Caco-2 (cell line): ENCODE measurements at regions not wholly inside any gene's neighbourhood (a gene's known extent, or its start where the extent isn't known, plus 50 kb on each side); places are given as distances from the start of the nearest gene placed in this dataset.

Experiments
- BruUV-seq: library from RNA; stranded (reverse); fragments of 400-500 nt; replicated peaks from 2 replicates; lab custom pipeline; 2021; lab: Mats Ljungman, UMichigan
- CTCF ChIA-PET: fragments of 300-600 bp; sonication (Branson Sonifier 250); formaldehyde crosslinking; loops from one replicate; lab custom pipeline; 2022; ENCODE audit warnings: antibody characterized with exemption; lab: Charles Lee
- POLR2A ChIA-PET: fragments of 300-600 bp; sonication (Branson Sonifier 250); formaldehyde crosslinking; loops from one replicate; lab custom pipeline; 2022; ENCODE audit warnings: antibody characterized with exemption; lab: Charles Lee
- DNase-seq, 2 experiments: peaks; one replicate each; pipeline versions ENCODE4 v3.0.0 to v3.0.0-alpha.2; 2020 to 2022
- H3K27me3 ChIP-seq: replicated peaks from 2 replicates; pipeline ENCODE4 v1.6.0; 2011; ENCODE audit warnings: low read length; ENCODE audit not compliant: control insufficient read depth, insufficient read depth
- H3K36me3 ChIP-seq: 2 replicates; pipeline ENCODE4 v1.5.1; 2011; ENCODE audit warnings: low read length; ENCODE audit not compliant: control insufficient read depth, insufficient read depth
- H3K4me1 ChIP-seq: fragments of 250-450 bp; sonication (Bioruptor Pico); 2 replicates; pipeline ENCODE4 v1.5.1; 2020; ENCODE audit warnings: mild to moderate bottlenecking
- H3K4me3 ChIP-seq: 2 replicates; pipeline ENCODE4 v1.5.1; 2011; ENCODE audit warnings: low read depth, mild to moderate bottlenecking, control low read depth, low read length
- H3K9me3 ChIP-seq: fragments of 250-450 bp; sonication (Bioruptor Pico); 2 replicates; pipeline ENCODE4 v1.5.1; 2020; ENCODE audit warnings: mild to moderate bottlenecking, moderate library complexity
- H3K27ac Mint-ChIP-seq: one replicate; pipeline ENCODE4 v1.8.0; 2022; ENCODE audit warnings: mixed read lengths; ENCODE audit not compliant: unreplicated experiment
- H3K27me3 Mint-ChIP-seq: one replicate; pipeline ENCODE4 v1.8.0; 2022; ENCODE audit warnings: mixed read lengths; ENCODE audit not compliant: insufficient read depth, unreplicated experiment
- H3K36me3 Mint-ChIP-seq: one replicate; pipeline ENCODE4 v1.8.0; 2022; ENCODE audit warnings: mild to moderate bottlenecking, mixed read lengths; ENCODE audit not compliant: insufficient read depth, unreplicated experiment
- H3K4me1 Mint-ChIP-seq: one replicate; pipeline ENCODE4 v1.8.0; 2022; ENCODE audit warnings: low read depth, mixed read lengths; ENCODE audit not compliant: unreplicated experiment
- H3K4me3 Mint-ChIP-seq: one replicate; pipeline ENCODE4 v1.8.0; 2022; ENCODE audit warnings: mild to moderate bottlenecking, moderate library complexity, mixed read lengths; ENCODE audit not compliant: unreplicated experiment
- H3K9me3 Mint-ChIP-seq: one replicate; pipeline ENCODE4 v1.8.0; 2022; ENCODE audit warnings: mixed read lengths; ENCODE audit not compliant: unreplicated experiment
- CTCF ChIP-seq, 2 experiments: fragments of 200-600 bp in 1 of 2; IDR thresholded peaks; 1 replicate in 1 of 2; 2 replicates in 1 of 2; pipeline versions ENCODE4 v1.5.1 to v1.8.0; 2011 to 2022; ENCODE audit warnings: antibody characterized with exemption in 1 of 2, control low read depth in 1 of 2, inconsistent platforms in 1 of 2, low read depth in 1 of 2, low read length in 1 of 2, mild to moderate bottlenecking in 1 of 2, moderate library complexity in 1 of 2; ENCODE audit not compliant: insufficient read depth in 1 of 2, severe bottlenecking in 1 of 2, unreplicated experiment in 1 of 2
- intact Hi-C: fragments of 100-400 bp; cut with micrococcal nuclease; formaldehyde crosslinking; loops from one replicate; pipeline ENCODE4 v1.10.0; 2022; ENCODE audit not compliant: unreplicated experiment

GRCh38 chr3:78434801-78435200 lies 1333.0 kb downstream of the ROBO1 start:
- Mint-ChIP-seq H3K27me3 (no peaks in the 10 kb centered on the region), H3K9me3 (no peaks in the 10 kb centered on the region), H3K4me1 (no peaks in the 10 kb centered on the region), H3K4me3 (no peak overlapping the region), H3K36me3 (no peaks in the 10 kb centered on the region), H3K27ac (no peak overlapping the region)
- ChIA-PET CTCF (interaction anchor here (0.6 kb wide), 1 partner anchor 10 kb away, joined by 4 read pairs; no protein-coding TSS in a partner anchor), POLR2A (no interaction called here)
- no peaks in the 10 kb centered on the region for H3K36me3 ChIP-seq
- no peak for TF ChIP-seq CTCF (IDR thresholded peaks at IDR 0.05; ENCODE audit: insufficient read depth in 1 of 2, low read depth in 1 of 2, low read length in 1 of 2, severe bottlenecking in 1 of 2, unreplicated experiment in 1 of 2)
- H3K4me3 ChIP-seq: no peak overlapping the region
- DNase-seq: no peak
- H3K4me1 ChIP-seq: no peaks in the 10 kb centered on the region
- H3K27me3 ChIP-seq: no peaks in the 10 kb centered on the region
- H3K9me3 ChIP-seq: no peaks in the 10 kb centered on the region
- intact Hi-C loops: no loop called here
- BruUV-seq: no TSS peak

GRCh38 chr3:78455166-78455565 lies 1312.6 kb downstream of the ROBO1 start:
- Histone ChIP-seq H3K36me3 (no peaks in the 10 kb centered on the region), H3K4me3 (no peak overlapping the region), H3K27me3 (no peaks in the 10 kb centered on the region), H3K9me3 (no peaks in the 10 kb centered on the region), H3K4me1 (no peaks in the 10 kb centered on the region)
- Mint-ChIP-seq H3K4me3 (no peak overlapping the region), H3K36me3 (no peaks in the 10 kb centered on the region), H3K27ac (no peak overlapping the region), H3K4me1 (no peaks in the 10 kb centered on the region), H3K27me3 (no peaks in the 10 kb centered on the region), H3K9me3 (no peaks in the 10 kb centered on the region)
- DNase-seq: no peak
- CTCF ChIA-PET: no interaction called here
- TF ChIP-seq CTCF (IDR thresholded peaks at IDR 0.05; ENCODE audit: insufficient read depth in 1 of 2, low read depth in 1 of 2, low read length in 1 of 2, severe bottlenecking in 1 of 2, unreplicated experiment in 1 of 2): no peak
- no TSS peak for BruUV-seq
- intact Hi-C loops: no loop called here
- POLR2A ChIA-PET: no interaction called here

GRCh38 chr3:78455712-78456433 lies 1311.9 kb downstream of the ROBO1 start:
- Histone ChIP-seq H3K27me3 (no peaks in the 10 kb centered on the region), H3K4me1 (no peaks in the 10 kb centered on the region), H3K36me3 (no peaks in the 10 kb centered on the region), H3K4me3 (no peak overlapping the region), H3K9me3 (no peaks in the 10 kb centered on the region)
- H3K27ac Mint-ChIP-seq: no peak overlapping the region
- H3K27me3 Mint-ChIP-seq: no peaks in the 10 kb centered on the region
- no peaks in the 10 kb centered on the region for H3K36me3 Mint-ChIP-seq
- no TSS peak for BruUV-seq
- TF ChIP-seq CTCF (IDR thresholded peaks at IDR 0.05; ENCODE audit: insufficient read depth in 1 of 2, low read depth in 1 of 2, low read length in 1 of 2, severe bottlenecking in 1 of 2, unreplicated experiment in 1 of 2): no peak
- no peaks in the 10 kb centered on the region for H3K4me1 Mint-ChIP-seq
- ChIA-PET CTCF (no interaction called here), POLR2A (no interaction called here)
- H3K9me3 Mint-ChIP-seq: no peaks in the 10 kb centered on the region
- H3K4me3 Mint-ChIP-seq: no peak overlapping the region
- intact Hi-C loops: no loop called here
- DNase-seq: no peak
